ENCODE measurements at regions not wholly inside any gene's neighbourhood (a gene's known extent, or its start where the extent isn't known, plus 50 kb on each side); places are given as distances from the start of the nearest gene placed in this dataset.
"Not testable (repeated sequence)": the region's sequence is repeated elsewhere in the genome, so short reads cannot be mapped to it uniquely, and the experiment has no call there.

DNA sequence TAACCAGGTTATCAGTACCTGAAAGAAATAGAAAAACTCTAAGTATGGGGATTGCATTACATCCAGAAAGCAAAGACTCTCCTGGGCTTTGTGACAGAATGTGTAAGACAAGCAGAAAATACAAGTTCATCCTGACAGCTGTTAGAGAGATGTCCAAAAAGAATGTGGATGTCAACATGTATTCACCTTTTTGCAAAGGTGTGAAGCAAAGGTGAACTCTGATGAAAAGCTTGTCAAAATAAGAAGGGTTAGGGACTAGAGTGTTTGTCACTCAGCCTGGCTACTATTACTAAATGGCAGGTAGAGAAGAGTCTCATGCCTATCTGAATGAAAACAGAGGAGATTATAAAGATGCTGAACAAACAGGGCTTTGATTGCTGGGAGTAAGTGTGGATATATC, 527.6 kb upstream of the CA10 start:
- DNase-seq, result no peak

DNA sequence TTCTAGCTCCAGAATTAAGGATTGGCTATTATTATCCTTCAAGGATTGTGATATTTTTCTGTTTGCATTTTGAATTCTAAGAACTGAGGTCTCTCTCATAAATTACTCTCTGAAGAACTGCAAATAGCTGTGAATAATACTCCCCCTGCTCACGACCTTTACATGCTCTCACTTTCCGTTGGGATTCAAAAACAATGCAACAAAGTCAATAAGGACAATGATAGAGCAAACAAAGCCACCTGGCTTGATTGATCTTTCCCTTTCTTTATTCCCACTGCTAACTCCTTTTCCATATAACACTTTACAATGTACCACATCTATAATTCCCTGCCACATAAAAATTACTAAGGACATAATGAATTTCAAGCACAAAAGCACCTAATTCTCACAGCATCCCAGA, 523.0 kb upstream of the CA10 start:
- no peak for DNase-seq

DNA sequence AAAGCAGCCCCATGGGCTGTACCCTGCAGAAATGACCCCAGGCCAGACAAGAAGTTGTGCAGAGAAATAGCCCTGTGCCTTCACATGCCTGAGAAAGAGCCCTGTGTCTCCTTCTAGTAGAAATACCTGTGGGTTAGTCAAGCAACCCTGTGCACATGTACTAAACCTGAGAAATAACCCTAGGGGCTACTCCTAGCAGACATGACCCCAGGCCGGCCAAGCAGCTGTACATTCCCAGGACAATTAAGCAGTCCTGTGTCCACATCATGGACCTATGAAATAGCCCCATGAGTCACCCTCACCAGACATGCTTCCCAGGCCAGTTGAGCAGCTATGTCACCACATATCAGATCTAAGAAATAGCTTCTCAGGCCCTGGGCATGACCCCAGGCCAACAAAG, 519.7 kb upstream of the CA10 start:
- no peak for DNase-seq

DNA sequence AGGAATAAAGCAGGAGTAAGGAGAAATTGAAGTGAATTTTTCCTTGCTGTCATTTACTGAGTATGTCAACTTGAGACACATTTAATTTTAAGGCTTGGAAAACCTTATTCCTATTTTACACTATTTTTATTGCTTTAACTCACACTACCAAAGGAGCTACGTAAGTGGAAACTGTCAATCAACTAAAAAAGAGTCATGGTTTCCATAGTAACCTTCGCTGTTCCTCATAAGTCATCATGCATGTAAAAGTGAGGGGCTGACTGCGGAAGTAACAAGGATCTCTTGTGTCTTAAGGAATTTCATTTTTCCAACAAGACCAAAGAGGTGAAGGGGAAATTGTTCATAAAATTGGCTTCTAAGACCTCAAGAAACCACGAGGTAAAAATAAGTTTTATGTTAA, 516.2 kb upstream of the CA10 start:
- DNase-seq, result no peak

DNA sequence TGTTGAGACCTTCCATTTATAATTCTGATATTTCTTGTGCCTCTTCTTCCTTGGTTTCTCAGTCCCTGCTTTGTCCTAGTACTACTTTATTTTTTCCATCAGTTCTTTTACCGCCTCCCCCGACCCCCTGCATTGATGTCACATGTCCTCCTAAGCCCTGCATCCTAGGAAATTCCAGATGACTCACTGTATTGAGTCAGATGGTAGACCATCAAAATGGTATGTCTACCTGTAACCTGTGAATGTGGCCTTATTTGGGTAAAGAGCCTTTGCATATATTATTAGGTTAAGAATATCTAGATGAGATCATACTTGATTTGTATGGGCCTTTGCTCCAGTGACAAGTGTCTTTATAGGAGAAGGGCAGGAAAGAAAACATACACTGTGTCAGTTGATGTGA, 515.3 kb upstream of the CA10 start:
- no peak for DNase-seq

DNA sequence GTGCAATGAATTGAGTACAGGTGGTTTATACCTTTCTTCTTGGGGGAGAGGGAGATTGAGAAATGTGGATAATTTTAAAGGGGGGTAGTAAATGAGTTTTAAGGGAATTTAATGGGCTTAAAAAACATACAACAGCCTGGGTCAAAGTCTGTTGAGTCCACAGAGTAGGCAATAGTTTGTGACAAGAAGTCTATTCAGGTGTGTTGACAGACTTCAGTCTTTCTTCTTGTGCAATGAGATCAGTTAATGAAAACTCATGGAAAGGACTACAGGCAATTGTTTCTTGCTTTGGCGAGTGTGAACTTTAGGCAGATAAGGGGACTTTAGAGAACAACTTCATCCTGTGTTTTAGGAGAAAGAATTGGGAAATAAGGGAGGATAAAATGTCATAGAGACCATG, 507.8 kb upstream of the CA10 start:
- no peak for DNase-seq

DNA sequence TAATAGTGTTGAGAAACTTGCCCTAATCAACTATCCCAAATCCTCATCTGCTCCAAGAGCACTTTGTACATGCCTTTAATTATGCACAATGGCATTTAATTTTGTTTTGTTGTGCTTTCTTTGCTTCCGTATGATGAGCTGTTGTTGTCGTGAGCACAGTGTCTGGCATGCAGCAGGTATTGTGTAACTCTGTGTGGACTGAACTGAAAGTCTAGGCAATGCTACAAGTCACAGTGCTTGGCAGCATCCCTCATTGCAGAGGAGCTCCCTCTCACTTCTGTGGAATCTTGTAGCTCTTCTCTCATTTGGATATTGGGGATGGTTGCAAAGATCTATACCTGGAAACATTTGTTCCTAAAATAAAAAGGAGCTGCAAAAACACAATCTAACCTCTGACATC, 502.2 kb upstream of the CA10 start:
- DNase-seq, result no peak

DNA sequence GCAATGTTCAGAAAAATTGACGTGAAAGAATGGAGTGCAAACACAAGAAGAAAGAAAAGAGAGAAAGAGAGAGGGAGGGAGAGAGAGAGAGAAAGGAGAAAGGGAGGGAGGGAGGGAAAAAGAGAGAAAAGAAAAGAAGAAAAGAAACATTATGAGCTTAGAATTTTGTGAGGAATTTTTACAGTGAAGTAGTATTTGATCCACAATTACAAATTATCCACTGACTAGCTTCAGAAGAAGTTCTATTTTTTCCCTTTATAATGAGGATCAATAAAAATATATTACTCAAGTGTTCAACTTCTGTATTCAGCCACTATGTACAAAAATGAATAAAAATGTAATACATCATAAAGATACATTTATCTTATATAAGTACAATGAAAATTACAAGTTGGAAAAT, 494.5 kb upstream of the CA10 start:
- no peak for DNase-seq

DNA sequence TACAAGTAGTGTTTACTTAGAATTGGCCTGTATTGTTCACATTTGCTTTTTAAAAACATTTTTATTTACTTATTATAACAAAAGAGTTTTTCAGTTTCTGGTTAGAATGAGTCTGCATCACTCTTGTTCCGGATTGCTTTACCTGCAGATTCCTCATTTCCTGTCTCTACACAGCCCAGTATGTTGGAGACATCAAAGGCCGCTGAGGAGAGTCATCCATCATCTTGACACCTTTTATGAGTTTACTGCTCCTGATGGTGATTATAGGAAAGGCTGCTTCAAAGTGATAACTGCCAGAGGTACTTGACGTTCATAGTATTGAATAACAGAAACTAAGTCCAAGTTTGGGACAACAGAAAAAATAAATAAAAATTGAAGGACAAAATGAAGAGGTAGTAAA, 490.5 kb upstream of the CA10 start:
- DNase-seq, result no peak

DNA sequence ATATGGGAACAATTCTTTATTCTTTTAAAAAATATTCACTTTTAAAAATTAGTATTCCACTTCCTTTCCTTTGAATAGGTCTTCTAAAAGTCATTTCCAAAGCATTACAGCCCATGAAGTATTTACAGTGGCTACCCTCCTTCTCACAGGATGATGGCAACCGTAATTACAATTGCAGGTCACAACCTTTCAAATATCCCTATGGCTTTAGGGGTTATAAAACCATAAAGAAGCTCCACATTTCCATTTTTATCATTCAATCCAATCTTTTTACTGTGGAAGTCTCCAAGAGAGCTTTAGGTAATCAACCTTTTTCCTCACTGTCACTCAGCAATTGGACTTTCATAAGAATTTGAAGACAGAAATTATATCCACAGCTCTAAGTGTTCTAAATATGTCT, 488.9 kb upstream of the CA10 start:
- no peak for DNase-seq

DNA sequence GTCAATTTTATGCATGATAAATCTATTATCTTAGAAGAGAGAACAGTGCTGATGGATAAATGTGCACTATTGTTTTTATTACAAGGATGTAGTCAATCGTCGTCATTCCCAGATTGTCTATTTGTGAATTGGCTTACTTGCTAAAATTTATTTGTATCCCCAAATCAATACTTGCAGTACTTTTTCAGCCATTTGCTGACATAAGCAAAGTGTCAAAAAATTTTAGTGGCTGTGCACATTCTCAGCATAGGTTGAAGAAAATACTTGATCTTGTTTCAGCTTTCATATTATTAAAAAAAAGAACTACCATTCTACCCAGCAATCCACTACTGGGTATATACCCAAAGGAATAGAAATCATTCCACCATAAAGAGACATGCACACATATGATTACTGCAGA, 477.9 kb upstream of the CA10 start:
- DNase-seq, result no peak

DNA sequence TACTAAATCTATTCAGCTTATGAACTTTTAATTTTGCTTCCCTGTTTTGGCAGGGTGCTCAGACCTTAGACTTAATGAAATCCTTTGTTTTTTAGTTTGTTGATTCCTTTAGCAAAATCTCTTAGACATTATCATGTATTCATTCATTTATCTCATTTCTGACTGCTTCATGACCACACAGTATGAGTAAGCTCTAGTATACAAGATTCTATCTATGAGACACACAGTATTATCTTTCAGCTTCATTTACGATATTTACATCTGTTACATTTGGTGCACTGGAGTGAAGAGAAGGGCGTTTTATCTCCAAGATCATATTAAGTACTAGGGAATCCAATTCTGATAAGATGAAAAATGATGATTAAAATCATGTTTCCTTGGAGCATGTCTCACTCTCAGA, 448.1 kb upstream of the CA10 start:
- no peak for DNase-seq

DNA sequence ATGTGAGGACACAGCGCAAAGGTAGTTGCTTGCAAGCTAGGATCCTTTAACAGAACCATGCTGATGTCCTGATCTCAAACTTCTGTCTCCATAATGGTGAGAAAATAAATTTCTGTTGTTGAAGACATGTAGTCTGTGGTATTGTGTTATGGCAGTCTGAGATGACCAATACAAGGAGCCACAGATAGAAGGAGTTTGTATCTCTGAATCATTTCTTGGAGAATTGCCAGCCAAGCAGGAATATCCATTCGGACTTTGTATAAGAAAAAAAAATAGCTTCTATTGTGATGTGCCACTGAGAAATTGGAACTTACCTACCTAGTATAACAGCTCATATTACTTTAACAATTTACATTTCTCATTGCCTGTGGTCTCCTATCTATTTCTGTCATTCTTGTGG, 447.6 kb upstream of the CA10 start:
- DNase-seq, result no peak

DNA sequence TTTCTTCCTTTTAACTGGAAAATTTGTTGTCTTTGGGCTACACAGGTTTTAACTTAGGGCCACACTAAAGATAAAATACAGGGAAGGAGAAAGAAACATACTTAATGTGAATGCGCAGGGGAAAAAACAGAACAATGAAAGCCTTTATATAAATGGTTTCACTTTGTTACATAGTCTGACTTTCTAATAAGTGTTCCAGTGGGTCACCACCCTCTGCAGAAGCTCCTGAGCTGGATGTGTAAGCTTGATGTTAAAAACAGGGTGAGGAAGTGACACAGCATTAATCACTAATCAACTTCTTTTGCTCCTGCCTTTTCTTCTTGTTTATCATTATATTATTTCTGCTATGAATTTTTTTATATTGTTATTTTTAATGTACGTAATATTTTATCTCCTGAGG, 445.6 kb upstream of the CA10 start:
- no peak for DNase-seq

DNA sequence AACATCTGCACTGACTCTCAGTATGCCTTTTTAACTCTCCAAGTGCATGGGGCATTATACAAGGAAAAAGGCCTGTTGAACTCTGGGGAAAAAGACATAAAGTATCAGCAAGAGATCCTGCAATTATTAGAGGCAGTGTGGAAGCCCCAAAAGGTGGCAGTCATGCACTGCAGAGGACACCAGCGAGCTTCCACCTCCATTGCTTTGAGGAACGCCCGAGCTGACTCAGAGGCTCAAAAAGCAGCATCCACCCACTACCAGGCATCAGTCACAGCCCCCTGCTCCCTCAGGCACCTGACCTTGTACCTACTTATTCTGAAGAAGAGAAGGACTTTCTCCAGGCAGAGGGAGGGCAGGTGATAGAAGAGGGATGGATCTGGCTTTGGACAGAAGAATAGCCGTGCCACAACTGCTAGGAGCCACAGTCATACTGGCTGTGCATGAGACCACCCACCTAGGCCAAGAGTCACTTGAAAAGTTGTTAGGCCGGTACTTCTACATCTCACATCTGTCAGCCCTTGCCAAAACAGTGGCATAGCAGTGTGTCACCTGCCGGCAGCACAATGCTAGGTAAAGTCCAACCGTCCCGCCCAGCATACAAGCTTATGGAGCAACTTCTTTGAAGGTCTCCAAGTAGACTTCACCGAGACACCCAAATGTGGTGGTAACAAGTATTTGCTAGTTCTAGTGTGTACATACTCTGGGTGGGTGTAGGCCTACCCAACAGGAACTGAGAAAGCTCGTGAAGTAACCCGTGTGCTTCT, 439.1 kb upstream of the CA10 start:
- not testable (repeated sequence) for DNase-seq

DNA sequence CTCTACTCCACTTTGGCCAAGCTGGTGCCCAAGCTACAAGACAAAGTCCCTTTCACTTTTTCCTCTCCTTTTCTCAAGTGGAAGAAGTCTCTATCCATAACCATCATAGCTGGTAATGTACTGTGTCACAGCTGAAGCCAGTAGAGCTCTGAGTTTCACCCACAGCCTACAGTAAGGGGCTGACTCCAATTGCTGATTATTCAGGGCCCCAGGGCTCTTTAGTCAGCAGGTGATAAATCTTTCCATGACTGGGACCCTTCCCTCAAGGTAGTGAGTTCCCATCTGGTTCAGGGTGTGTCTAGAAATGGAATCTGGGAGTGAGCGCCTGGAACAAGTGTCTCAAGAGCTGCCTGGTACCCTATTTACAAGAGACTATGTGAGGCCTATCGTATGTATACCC, 436.0 kb upstream of the CA10 start:
- DNase-seq, result no peak

DNA sequence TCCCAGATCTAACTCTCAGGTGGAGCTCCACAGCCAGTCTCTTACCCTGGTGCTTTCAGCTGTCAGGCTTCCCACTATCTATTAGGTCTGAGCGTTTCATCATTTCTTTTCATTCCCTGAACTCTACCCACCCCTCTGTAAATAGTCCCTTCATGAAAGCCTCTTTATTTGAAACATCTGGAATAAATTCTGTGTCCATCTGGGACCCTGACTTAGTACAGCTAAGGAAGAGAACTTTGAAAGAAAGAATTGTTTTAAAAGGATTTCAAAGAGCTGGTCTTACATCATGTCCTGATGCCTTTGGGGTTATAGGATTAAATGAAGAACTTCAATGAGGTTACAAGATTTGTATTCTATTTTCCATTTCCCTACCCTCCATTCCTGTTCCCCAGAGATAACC, 388.5 kb upstream of the CA10 start:
- DNase-seq, result no peak

DNA sequence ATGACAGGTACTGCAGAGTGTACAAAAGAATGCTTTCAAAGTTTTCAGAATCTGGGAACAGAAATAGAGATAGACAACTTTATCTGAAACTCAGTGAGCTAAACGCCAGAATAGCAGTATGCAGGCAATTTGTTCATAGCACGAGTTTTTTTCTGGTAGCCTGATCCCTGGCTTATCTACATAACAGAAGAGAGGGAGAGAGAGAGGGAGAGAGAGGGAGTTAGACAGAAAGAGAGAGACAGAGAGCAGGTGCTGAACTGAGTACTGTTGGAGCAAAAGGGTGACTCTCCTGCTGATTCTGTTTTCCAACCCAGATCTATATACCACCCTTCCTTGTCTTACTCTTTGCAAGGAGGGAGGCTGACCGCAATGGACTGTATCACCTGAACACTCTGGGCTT, 388.0 kb upstream of the CA10 start:
- no peak for DNase-seq

DNA sequence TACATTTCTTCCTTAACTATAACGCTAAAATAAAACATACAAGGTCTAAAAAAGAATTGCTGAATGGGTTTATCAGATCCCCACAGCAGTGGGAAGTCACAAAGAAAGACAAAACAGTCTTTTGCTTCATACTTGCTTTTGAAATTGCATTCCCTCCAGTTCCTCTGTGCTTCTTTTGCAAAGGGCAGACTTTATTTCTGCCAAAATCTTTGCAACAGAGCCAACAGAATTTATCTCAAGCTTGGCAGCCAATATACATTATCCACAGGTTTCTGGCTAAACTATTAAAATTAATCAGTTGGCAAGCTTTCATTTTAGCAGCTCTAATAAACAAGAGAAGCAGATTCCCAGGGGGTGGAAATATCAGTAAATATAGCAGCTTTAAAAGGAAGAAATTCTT, 378.9 kb upstream of the CA10 start:
- no peak for DNase-seq

DNA sequence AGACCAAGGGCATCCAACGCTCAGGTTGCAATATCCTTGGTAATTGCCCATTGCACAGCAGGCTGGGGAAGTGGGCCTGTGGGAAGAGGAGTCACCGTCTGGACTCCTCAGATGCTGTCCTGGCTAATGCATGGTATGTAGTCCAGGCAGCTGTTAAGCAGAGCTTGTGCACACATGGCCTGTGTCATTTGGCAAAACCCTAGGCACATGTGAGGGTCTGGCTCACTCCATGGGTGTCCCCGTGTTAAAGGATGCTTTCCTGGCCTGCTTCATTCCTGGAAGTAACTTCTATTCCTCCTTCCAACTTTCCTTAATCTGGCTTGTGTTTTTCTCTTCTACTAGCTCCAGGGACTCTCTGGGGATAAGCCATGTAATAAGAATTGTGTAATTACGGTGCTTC, 378.0 kb upstream of the CA10 start:
- DNase-seq, result no peak

DNA sequence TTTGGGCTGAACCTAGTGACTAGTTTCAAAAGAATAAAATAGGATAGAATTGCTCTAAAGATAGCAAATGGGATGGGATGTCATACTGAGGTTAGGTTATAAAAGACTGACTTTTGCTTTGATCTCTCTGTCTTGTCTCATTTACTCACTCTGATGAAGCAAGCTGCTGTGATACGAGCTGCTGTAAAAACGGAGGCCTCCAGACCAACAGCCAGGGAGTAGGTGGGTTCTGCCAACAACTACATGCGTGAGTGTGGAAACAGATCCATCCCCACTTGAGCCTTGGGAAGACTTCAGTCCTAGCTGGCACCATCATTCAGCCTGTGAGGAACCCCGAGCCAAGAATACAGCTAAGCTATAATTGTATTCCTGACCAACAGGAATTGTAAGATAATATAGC, 373.9 kb upstream of the CA10 start:
- no peak for DNase-seq

DNA sequence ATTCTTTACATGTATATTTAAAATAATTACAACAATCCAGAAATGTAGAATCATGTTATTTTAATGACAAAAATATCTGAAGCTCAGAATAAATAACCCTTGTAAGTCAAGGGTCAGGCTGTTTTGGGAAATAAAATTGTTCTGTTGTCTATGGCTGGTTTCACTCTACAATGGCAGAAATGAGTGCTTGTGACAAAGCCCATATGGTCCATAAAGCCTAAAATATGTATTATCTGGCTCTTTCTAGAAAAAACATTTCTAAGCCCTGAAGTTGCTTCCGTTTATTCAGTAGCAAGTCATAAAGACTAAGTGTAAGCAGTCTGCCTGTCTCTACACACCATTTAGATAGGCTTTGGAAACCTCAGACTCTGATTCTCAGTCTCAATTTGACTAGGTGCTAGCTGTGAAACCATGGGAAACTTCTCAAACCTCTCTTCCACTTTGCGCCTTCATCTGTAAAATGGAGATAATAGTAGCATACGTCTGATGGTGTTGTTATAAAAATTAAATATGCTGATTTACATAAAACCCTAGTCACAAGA, 365.7 kb upstream of the CA10 start:
- no peak for DNase-seq

DNA sequence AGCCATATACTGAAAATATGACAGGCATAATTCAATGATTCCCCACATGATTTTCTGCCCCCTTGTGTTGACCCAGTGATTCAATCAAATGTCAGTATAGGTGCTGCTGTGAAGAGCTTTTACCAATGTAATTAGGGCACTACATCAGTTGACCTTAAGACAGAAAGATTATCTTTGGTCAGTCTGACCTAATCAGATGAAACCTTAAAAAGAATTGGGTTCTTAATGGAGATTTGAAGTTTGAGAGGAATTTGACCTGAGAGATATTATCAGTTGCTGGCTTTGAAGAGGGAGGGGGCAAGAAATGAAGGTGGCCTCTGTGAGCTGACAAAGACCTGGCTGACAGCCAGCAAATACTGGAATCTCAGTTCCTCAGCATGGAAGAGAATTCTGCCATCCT, 358.7 kb upstream of the CA10 start:
- no peak for DNase-seq

DNA sequence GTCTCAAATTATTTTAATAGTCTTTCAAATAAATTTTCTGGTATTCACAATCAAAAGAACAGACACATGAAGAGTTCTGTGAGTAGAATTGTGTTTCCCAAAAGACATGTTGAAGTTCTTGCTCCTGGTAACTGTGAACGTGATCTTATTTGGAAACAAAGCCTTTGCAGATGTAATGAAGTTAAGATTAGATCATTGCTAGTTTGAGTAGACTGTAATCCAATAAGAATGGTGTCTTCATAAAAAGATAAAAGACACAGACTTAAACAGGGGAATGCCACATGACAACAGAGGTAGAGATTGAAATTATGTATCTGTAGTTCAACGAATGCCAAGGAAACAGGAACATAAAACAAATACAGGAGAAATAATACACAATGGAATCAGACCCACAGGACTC, 357.4 kb upstream of the CA10 start:
- no peak for DNase-seq

DNA sequence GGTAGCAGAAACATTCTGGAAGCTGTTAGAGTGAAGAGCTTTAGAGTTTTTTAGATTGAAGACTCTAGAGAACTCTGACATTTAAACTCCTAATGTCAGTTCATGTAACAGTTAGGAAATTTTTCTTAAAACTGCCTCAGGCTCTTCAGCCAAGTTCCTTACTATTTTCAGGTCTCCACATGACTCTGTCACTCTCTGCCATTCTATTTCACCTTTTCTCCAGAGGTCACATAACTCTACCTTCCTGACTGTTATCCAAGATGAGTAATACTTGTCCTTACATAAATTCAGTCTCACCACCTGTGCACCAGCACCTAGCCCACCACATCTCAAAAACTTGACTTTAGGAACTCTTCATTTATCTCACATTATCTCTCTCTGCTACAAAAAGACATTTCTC, 347.1 kb upstream of the CA10 start:
- DNase-seq, result no peak

DNA sequence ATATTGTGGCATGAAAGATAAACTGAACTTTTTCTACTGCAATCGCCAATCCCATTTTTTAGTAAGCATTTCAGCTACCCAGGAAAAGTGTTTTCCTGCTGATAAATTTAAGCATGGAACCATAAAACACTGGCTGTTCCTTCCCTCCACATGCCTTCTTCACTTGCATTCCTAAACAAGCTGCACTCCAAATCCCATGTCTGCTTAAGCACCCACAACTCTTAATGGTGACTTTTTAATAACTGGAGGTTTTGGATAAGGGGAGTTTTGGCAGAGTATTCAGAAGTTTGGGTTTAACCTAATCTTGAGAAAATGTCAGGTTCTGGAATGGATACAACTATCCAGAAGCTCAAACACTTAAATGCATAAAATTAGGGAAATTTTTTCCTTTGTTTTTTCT, 345.6 kb upstream of the CA10 start:
- no peak for DNase-seq
